ENCODE measurements at regions not wholly inside any gene's neighbourhood (a gene's known extent, or its start where the extent isn't known, plus 50 kb on each side); places are given as distances from the start of the nearest gene placed in this dataset.

- TF ChIP-seq POLR2A (IDR thresholded peaks at IDR 0.05) (no peak), CTCF (IDR thresholded peaks at IDR 0.05) (no peak)
Measured at GRCh38 chr5:117652958-117653280, 1078.3 kb upstream of the SEMA6A start.
